Inflammatory macrophage treated with lipopolysaccharide for 4 hours (primary cell): ENCODE measurements at regions not wholly inside any gene's neighbourhood (a gene's known extent, or its start where the extent isn't known, plus 50 kb on each side); places are given as distances from the start of the nearest gene placed in this dataset.
"Not testable (repeated sequence)": the region's sequence is repeated elsewhere in the genome, so short reads cannot be mapped to it uniquely, and the experiment has no call there.

Experiments used
- DNase-seq: peaks from one replicate; pipeline ENCODE4 v3.0.0-alpha.2; 2020

DNA sequence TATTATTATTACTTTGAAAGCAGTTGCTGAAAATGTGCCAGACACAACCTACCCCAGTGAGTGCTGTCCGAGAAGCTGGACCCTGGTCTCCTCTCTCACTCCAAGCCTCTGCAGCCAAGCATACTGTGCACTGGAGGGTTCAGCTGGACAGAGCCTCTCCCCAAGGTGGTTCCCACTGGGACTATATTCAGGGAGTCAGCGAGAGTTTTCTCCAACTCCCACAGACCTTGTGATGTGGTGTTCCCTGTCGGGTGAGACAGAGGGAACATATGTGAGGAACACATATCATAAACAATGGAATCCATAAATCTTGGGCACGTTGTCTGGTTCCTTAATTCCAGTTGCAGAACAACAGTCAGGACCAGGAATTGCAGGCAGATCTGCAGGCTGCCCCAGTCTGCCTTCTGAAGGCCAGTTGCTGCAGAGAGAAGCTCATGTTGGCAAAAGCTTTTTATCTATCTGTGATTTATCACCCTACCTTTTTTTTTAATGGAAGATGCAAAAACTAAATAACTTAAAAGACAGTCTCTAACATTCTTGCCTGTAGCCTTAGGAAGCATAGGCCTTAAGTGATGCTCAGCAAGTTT lies 619.8 kb upstream of the TBX3 start:
- no peak for DNase-seq

DNA sequence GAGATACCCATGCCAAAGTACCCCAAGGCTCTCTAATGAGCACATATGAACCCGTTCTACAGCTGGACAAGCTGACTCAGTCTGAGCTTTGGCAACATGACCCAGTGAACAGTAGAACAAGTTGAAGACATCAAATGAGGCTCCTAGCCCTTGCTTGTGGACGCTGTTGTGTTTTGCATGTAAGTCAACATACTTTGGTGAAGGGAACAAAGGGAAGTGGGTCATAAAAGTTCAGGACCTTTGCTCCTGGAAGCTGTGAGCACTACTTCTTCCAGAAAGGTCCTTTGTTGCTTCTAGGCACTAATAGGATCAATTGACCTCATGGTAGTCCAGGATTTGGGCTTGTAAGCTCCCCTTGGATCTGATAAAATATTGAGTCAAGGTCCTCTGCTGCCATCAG lies 613.5 kb upstream of the TBX3 start:
- DNase-seq: no peak

DNA sequence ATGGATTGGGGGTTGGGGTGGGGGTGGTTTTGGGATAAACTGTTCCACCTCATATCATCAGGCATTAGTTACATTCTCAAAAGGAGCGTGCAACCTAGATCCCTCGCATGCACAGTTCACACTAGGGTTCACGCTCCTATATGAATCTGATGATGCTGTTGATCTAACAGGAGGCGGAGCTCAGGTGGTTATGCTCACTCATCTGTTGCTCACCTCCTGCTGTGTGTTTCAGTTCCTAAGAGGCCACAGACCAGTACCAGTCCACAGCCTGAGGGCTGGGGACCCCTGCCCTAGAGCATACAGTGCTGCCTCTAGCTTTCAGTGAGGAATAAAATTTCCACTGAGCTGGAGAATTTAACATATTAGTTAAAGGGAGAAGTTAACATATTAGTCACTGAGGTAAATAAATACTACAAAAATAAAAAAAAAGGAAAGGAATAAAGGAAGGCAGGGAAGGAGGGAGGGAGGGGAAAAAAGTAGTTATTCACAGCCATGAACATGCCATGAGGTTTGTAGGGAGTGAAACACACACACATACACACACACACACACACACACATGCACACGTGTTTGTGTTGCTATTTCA lies 612.7 kb upstream of the TBX3 start:
- DNase-seq: no peak

DNA sequence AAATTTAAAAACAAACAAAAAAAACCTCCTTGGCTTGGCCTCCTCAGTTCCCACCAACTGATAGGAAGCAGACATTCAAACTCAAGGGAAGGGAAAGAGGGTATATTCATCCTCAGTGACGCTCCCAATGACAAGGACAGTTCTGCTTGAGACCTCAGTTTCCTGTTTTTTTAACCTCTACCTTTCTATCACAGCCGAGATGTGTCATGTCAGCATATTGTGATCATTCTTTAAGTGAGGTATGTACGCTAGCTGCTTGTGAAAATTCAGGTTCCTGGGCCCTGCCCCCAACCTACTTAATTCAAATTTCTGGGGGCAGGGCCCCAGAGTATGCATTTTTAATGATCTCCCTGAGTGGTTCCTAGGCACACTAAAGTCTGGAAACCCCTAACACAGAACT lies 611.9 kb upstream of the TBX3 start:
- no peak for DNase-seq

DNA sequence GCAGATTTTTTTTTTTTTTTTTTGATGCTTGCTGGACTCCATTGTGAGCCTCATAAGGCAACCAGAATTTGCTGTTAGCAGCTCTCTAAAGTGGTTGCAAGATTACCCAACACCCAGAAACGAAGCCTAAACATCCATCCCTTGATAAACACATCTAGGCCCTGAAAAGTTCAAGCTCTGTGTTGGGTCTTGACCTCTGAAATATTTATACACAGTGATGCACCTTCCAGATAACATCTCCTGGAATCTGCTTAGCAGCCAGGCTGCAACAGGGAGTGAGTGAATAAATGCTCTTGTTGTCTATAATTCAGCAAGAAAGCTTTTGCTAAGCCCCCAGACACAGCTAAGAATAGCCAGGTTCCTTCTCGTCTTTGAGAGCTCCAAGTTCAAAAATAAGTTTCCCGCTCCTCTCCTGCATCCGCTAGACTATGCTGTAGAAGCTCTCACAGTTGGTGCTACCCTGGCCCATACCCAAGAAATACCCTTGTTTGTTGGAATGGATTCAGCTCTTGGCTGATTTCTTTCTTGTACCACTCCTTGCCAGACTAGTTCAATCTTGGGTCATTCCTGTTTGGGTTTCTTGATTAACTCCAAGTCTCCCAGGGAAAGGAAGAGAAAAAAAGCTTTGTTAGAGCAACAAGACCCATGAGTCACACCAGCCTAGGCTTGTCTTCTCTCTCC lies 610.6 kb upstream of the TBX3 start:
- DNase-seq: no peak

DNA sequence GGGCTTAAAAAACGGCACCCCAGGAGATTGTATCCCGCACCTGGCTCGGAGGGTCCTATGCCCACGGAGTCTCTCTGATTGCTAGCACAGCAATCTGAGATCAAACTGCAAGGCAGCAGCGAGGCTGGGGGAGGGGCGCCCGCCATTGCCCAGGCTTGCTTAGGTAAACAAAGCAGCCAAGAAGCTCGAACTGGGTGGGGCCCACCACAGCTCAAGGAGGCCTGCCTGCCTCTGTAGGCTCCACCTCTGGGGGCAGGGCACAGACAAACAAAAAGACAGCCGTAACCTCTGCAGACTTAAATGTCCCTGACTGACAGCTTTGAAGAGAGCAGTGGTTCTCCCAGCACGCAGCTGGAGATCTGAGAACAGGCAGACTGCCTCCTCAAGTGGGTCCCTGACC lies 601.5 kb upstream of the TBX3 start:
- DNase-seq: not testable (repeated sequence)

DNA sequence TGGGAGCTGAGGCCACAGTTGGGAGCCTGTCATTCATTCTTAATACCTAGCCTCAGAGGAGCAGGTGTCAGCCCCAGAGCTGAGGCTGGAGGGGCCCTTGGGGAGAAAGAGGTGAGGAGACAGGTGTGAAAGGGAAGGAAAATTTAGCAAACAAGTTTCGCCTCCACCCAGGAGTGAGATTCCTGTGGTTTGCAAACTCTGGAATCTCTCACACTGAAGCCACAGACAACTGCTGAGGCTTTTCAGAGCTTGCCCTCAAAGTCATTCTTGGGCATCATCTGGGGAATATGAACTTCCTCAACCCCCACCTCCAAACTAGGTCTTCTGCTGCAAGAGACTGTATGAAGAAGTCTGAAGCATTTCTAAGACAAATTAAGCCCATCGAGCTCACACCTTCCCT lies 589.5 kb upstream of the TBX3 start:
- no peak for DNase-seq

DNA sequence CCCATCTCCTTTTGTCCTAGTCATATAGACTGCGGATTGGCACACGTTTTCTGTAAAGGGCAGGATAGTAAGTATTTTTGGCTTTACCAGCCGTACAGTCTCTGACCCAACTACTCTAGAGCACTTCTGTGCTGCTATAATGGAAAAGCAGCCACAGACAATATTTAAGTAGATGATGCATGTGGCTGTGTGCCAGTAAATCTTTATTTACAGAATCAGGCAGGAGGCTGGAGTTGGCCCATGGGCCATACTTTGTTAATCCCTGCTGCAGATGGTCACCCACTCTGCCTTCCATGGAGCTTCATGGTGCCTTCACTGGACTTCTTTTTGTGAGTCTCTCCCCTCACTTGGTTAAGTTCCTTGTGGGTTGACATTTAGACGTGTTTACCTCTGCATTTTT lies 584.5 kb upstream of the TBX3 start:
- DNase-seq: no peak

DNA sequence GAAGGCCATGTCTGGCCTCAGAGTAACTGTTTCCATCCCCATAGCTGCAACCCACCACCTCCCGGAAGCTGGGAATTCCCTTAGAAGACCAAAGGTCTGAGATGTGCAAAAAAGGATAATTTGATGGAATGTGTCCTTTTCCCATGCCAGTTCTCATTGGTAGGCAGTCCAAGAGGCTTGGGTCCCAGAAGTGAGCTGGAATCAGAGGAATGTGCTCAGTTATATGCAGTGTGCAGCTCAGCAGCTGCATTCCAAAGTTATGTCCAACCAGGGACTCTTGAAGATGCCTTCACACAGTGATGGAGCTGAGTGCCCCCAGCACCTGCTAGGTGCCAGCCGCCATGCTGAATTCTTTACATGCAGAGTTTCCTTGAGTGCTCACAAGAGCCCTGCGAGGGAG lies 583.9 kb upstream of the TBX3 start:
- no peak for DNase-seq

DNA sequence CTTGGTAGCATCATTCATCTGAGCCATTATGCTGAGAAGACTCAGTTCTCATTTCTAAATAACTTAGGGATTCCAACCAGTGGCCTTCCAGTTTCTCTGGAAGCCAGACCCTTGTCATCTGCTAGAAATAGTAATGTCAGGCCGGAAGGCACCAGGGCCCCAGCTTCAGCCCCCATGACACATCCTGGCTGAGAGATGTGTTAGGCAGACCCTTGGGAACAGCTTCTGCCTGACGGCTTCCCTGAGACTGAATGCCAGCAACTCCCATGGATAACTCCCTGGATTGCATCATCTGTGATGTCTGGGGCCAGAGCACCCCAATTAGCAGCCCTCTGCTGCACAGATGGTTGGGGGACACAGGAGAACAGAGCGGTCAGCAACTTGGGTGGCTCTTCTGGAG lies 583.5 kb upstream of the TBX3 start:
- no peak for DNase-seq

DNA sequence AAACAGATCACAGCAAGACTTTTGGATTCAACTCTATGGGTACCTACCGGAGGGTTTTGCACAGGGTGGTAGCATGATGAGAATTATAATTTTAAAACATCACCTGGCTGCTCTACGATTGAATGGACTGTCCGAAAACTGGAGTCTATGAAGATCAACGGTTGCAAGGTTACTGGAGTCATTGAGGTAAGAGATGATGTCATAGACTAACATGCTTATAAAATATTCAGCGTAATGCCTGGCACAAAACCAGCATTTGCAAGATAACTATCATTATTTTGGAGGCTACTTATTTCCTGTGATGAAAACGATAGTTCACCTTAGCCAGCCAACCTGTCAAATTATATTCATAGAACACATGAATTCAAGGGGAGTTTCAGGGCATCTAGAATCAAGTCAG lies 580.6 kb upstream of the TBX3 start:
- no peak for DNase-seq

DNA sequence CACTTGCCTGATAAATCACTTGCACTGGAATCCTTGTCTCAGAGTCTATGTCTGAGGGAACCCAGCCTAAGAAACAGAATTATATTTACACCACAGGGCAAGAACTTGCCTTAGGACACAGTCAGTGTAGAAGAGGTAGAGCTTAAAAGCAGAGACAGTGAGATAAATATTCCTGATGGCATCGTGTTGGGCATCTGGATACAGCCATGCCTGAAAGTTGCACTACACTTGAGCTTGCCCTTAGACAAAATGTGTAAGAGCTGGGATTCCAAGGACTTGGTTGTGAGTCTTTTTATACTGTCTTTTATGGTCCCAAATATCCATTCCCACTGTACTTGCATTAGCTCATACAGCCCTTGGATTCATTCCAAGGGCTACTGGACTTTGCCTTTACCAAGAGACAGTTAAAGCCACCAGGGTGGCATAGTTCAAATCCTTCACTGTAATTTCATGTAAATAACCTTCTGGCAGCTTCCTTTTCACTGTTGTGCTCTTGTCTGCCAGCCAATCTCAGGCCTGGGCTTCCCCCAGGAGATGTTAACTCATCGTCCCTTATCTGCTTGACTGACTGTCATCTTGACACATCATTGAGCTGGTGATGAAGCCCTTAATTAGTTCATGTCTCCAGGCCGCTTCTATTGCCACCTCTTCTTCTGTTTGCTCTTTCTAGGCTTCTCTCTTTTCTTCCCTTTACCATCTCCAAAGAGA lies 577.9 kb upstream of the TBX3 start:
- no peak for DNase-seq

DNA sequence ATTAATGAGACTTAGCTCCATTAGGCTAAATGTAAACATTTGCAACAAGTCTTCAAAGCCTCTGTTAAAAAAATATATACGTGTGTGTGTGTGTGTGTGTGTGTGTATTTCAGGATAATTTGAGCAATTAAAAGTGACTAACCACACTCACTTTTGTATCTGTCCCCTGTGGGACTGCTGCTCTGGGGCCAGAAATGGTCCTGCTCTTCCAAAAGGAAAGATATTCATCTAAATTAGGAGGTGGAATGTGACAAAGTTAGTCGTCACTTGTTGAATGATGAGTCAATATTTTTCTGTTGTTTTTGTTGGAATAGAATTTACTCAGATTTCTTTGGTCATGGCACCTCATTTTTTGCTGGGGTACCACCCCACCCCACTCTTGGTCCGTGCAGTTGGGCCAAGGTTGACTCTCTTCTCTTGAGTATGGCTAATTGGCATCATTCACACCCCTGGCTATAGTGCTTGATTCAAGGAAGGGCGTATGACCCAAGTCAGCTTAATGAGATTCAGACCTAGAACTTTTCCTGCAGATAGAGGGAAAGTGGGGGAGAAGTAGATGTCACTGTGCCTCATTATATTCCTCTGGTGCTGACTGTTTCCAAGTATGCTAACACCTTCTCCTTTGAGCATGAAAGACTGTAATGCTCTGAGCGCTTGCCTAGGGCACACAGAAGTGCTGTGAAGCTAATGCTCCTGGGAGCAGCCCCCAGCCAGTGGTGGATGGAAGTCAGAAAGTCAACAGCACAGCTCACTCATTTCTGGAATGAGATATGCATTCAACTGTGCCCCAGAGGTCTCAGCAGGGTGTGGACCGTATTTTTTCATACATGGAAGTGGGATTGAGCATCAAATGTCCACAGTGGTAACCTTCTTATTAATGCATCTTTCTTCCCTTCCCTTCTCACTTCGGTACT lies 577.0 kb upstream of the TBX3 start:
- DNase-seq: no peak

DNA sequence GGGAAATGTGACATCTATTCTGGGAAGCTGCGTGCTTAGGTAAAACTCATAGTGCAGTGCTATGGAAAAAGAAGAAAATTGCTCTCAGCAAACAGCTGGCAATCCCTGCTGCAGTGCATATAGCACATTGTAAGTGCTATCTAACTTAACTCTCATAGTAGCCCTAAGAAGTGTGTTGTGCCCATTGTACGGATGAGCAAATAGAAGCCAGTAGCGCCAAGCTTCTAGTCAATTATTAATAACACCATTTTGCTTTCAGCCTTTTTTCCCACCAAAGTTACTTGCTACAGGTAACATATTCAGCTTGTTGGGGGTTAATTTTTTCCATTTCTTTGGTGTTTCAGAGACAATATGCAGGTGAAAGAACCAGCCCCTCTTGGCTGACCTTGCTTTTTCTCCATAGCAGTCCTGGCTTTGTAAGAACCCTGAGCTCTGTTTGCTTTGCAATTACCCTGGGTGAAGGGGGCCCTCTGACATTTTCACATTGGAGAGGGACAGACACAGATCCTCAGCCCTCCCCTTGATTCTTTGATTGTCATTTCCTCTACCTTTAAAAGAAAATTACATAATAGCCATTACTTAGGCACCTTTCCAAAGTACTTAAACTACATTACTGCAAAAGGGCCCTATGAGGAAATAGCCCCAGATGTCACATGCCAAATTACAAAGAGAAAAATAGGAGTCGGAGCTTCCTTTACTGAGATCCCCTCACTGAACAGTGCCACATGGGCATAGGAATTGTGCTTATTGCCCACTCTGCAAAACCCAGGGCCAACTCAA lies 576.2 kb upstream of the TBX3 start:
- no peak for DNase-seq

DNA sequence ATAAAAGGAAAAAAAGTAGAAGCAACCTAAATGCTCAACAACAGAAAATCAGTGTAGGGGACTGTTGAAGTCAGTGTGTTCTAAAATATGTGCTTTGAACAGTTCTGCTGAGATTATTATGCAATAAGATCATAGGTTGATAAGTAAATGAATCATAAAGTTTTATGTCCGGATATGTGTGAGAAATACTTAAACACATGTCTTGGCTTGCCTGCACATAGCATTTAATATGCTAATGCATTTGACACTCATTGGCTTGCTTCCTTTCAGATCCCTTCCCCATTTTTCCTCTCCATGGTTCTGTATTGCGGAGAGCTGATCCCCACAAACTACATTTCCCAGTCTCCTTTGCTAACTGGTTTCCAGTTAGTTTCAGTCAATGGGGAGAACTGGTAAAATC lies 573.8 kb upstream of the TBX3 start:
- DNase-seq: no peak

DNA sequence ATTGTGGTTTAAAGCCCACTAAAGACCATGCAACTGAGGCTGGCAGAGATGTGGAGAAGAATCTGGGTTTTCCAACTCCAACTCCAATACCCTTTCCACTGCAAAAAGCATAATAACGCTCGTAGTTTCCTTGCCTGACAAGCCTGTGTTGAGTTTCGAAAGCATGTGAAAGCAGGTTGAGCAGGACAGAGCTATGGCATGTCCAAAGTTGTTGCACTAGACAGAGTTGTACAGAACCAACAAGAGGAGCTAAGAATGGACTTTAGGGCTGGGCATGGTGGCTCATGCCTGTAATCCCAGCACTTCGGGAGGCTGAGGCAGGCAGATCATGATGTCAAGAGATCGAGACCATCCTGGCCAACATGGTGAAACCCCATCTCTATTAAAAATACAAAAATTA lies 572.0 kb upstream of the TBX3 start:
- no peak for DNase-seq

DNA sequence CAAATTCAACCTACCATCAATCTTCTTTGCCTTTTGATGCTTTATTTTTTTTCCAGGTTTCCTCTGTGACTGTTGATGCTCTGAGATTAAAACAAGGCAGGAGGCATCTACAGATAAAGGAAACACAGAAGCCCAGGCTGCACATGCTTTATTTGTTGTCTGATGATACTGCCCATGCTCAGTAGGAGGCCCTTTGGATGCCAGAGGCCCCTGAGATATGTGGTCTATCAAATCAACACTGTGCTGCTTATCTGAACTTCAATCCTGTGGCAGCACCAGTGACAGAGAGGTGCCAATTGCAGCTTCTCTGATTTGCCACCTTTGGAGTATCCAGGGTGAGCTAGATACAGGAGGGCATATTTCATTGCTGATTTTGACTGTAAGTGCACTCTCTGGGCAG lies 571.3 kb upstream of the TBX3 start:
- DNase-seq: no peak

DNA sequence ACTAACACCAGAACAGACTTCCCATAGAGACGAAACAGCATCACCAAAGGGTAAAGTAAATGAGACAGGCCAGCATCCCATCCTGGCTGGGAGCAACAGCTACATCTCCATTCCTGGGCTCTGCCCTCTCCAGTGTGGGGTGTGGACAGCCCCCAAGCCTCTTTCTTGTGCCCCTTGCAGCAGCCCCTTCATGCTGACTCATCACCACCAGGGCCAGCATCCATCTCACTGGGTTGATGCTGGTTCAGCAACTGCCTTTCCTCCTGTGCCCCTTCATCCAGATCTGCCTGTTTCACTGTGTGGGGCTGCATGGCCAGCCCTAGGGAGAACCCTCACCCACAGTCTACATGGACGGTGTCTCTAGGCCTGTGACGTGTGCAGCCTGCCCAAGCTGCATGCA lies 569.1 kb upstream of the TBX3 start:
- no peak for DNase-seq

DNA sequence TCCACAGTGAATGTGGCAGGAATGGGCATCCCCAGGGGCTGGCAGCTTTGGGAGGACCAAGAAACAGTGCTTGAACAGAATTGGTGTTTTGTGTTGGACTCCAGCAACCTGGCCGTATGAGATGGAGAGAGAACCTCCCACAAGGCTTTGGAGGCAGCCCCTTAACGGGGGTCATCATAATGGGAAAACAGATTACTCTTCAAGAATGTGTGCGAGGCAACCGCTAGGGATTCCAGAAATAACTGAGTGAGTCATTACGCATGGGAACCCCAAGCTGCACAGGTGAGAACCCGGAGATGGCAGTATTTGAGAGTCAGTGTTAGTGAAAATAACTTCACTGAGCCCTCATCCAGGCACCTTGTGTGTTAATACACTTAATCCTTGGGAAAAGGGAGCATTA lies 567.8 kb upstream of the TBX3 start:
- no peak for DNase-seq

DNA sequence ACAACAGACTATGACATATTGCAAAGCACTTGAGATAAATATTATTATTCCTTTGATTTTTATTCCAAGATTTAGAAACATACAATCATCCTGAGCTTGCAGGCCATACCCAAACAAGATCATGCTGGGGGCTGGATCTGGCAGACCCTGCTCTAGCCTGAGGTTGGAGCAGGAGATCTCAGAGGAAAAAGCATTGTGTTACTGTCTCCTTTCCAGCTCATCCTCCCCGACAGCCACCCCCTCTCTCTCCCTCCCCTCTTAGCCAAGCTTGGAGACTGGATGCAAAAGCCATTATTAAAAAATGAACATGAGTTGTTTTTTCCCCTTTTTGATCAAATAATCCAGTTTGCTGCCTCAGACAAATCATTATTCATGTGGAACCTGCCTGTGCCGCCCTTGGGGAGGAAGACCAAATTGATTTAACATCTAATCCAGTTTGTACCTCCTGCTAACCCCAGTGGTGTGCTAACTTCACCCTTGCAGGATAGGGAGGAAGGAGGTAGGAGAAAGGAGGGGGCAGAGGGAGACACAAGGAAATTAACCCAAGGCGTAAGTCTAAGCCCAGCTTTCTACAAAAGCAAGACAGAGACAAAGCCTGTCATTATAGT lies 565.8 kb upstream of the TBX3 start:
- DNase-seq: no peak

DNA sequence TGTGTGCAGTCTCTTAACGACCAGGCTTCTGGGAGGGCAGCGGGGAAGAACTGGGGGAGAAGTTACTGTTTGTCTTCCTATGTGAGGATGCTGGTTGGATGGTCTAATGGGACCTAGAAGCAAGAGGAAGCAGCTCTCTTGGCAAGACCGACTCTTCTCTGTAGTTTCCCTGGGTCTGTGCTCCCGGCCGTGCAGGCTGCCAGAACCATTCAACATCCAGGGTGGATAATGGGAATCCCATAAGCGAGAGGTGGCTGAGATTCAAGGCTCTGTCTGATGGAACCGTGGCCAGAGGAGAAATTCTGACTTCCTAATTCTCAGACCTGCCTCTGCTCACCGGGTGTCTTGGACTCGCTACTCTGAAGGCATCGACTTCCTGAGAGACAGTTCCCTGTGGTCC lies 561.0 kb upstream of the TBX3 start:
- no peak for DNase-seq
